ENCODE measurements at regions not wholly inside any gene's neighbourhood (a gene's known extent, or its start where the extent isn't known, plus 50 kb on each side); places are given as distances from the start of the nearest gene placed in this dataset.
"Not testable (repeated sequence)": the region's sequence is repeated elsewhere in the genome, so short reads cannot be mapped to it uniquely, and the experiment has no call there.

GRCh38 chr11:56827357-56827756 lies 78.9 kb upstream of the OR9G4 start:
- TF ChIP-seq POLR2AphosphoS5 (IDR thresholded peaks at IDR 0.05; ENCODE audit: borderline replicate concordance, low read depth, low read length); EZH2 (IDR thresholded peaks at IDR 0.05): not testable (repeated sequence)

Data from SK-N-MC (cell line).